ENCODE measurements at regions not wholly inside any gene's neighbourhood (a gene's known extent, or its start where the extent isn't known, plus 50 kb on each side); places are given as distances from the start of the nearest gene placed in this dataset.

- CTCF ChIA-PET, result no interaction called here
- Histone ChIP-seq H3K9ac (ENCODE audit: control insufficient read depth, insufficient read depth, low read length) (no peak overlapping the region), H3K4me1 (ENCODE audit: control insufficient read depth, insufficient read depth, low read length) (no peaks in the 10 kb centered on the region), H3K9me3 (replicated peaks; ENCODE audit: control insufficient read depth, insufficient read depth, low read length) (no peaks in the 10 kb centered on the region; the same call in 2 of the 3 replicates), H2AFZ (ENCODE audit: control insufficient read depth, low read depth, low read length) (no peak overlapping the region), H3K4me3 (no peak overlapping the region), H3K4me2 (ENCODE audit: control insufficient read depth, insufficient read depth) (no peak overlapping the region), H4K20me1 (ENCODE audit: control insufficient read depth, insufficient read depth) (no peaks in the 10 kb centered on the region), H3K36me3 (ENCODE audit: control insufficient read depth in 2 of 2, insufficient read depth in 2 of 2, low read length in 1 of 2) (no peaks in the 10 kb centered on the region), H3K79me2 (ENCODE audit: control insufficient read depth, insufficient read depth, low read length) (no peaks in the 10 kb centered on the region), H3K27me3 (replicated peaks in 1 of 2; ENCODE audit: control insufficient read depth in 2 of 2, insufficient read depth in 2 of 2, low read length in 1 of 2) (no peaks in the 10 kb centered on the region), H3K27ac (ENCODE audit: control insufficient read depth, insufficient read depth) (no peak overlapping the region)
- SMC1A ChIA-PET (ENCODE audit: uncharacterized antibody, unreplicated experiment), result interaction anchor here (1.0 kb wide), 1 partner anchor 39 kb away, joined by 4 read pairs; no protein-coding TSS in a partner anchor
- BruUV-seq (replicated peaks), result no TSS peak
- intact Hi-C loops (cut with micrococcal nuclease; ENCODE audit: unreplicated experiment) (no loop called here), in situ Hi-C loops (cut with MboI) (no loop called here)
- ATAC-seq, result no peak
- RAD21 ChIA-PET (ENCODE audit: unreplicated experiment), result no interaction called here
- no peak for FAIRE-seq
- no peak for TF ChIP-seq RELA (IDR thresholded peaks at IDR 0.05; ENCODE audit: borderline replicate concordance, partially characterized antibody)
- no peak for TF ChIP-seq RCOR1 (conservative IDR thresholded peaks at IDR 0.05; ENCODE audit: low read depth, low read length)
- TF ChIP-seq CREB1 (IDR thresholded peaks at IDR 0.05; ENCODE audit: low read depth), result no peak
- TF ChIP-seq ZNF687 (IDR thresholded peaks at IDR 0.05), result no peak
- no peak for TF ChIP-seq ZNF274 (IDR thresholded peaks at IDR 0.05; ENCODE audit: insufficient read depth, insufficient read length)
- no peak for TF ChIP-seq FOS (IDR thresholded peaks at IDR 0.05; ENCODE audit: borderline replicate concordance, extremely low read depth, insufficient read length)
- 90% methylated on average over 2 of the region's 2 CpGs for WGBS (ENCODE audit: insufficient coverage, insufficient replicate concordance, low lambda C conversion rate, missing lambda C conversion rate)
- DNase-seq (ENCODE audit: low read depth, low spot score), result no peak
- POLR2A ChIA-PET, result interaction anchor here (0.6 to 0.7 kb wide), 2 partner anchors 64 to 445 kb away, joined by 6 read pairs; no protein-coding TSS in a partner anchor
Measured at GRCh38 chr6:14796974-14797762, 448.7 kb upstream of the JARID2 start.

All from GM12878 (cell line).